ENCODE measurements at regions not wholly inside any gene's neighbourhood (a gene's known extent, or its start where the extent isn't known, plus 50 kb on each side); places are given as distances from the start of the nearest gene placed in this dataset.
"Not testable (repeated sequence)": the region's sequence is repeated elsewhere in the genome, so short reads cannot be mapped to it uniquely, and the experiment has no call there.

DNA sequence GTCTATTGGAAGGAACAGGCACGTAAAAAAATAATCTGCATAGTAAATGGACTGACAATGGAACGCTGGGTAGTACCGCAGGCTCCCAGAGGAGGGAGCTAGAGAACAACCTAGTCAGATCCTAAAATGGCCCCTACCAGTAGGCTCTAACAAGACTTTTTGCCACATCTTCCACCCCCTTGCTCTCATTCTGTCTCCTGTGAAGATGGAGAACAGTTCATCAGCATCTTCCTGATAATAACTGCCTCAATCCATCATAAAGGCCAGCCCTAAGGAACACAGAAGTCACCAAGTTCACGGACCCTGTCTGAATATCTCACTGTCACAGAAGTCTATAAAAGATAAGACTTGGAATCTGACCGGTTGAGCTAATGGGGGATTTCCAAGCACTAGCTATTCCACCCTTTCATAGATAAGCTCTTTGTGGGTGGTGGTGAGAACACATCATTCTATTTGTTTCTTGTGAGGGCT, 133.4 kb downstream of the SLC1A3 start:
- peak; percentile 87 for DNase-seq

DNA sequence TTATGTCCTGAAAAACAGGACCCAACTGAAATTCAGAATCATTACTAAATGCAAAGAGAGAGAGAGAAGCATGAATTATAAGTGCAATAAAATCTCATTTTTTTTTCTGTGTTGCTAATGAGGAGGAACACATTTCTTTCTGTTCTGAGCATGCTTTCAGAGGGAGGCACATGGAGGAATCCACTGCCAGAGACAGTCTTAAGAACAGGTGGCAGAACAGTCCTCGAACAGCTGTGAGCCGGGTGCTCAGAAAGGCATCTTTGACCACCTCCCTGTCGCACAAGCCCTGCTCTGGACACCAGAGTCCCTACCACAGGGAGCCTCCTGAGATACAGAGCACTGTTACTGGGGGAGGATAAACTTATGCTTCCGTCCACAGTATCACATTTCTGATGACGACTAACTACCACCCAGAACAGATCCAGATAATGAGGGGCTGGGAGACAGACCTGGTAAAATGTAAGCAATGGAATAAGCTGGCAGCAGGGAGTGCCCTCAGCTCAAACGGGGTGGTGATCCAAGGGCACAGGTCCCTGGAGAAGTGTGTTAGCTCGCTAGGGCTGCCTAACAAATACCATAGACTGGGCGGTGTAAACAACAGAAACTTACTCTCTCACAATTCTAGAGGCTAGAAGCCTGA, 134.0 kb downstream of the SLC1A3 start:
- no peak for DNase-seq

DNA sequence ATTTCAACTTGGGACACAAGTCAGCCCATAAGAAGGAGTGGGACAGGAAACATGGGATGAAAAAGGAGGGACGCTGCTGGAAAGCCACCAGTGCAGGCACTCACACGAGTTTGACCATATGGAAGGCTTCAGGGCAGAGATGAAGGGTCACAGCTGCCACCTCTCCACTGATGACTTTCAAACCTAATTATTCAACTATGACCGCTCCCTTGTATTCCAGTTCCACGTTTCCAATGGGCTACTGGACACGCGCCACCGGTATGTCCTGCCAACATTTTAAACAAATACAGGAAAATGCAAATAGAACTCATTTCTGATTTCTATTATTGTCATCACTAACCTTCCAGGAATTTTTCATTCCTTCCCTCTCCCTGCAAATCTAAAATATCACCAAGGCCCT, 134.7 kb downstream of the SLC1A3 start:
- no peak for DNase-seq

DNA sequence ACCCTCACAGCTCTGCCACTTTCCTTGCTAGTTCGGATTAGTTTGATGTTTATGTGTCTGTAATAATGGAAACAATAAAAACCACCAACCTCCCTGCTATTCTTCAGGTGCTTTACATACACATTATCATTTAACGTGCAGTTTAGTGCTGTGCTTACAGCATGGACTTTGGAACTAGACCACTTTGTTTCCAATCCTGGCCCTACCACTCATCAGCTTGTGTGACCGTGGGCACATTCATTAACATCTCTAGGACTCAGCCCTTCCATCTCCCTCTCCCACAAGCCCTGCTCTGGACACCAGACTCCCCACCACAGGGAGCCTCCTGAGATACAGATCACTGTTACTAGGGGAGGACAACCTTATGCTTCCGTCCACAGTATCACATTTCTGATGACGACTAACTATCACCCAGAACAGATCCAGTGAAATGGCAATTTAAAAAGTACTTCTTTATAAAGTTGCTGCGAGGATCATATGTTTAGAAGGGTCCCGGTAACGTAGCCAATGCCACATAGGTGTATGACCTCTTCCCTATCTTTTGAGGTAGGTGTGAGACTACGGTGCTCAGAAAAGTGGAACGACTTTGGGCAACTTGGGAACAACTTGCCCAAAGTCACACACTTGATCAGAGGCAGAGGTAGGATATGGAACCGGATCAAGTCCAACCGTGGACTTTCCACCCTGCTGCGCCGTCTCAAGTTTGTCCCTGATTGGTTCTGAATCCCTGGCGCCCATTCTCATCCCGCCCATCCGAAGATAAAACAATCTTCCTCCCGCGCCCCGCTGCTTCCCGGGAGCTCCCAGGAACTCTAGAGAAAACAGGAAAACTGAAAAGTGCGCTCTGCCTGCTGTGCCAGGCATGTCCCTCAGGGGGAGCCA, 132.4 kb upstream of the NIPBL start:
- DNase-seq: no peak

DNA sequence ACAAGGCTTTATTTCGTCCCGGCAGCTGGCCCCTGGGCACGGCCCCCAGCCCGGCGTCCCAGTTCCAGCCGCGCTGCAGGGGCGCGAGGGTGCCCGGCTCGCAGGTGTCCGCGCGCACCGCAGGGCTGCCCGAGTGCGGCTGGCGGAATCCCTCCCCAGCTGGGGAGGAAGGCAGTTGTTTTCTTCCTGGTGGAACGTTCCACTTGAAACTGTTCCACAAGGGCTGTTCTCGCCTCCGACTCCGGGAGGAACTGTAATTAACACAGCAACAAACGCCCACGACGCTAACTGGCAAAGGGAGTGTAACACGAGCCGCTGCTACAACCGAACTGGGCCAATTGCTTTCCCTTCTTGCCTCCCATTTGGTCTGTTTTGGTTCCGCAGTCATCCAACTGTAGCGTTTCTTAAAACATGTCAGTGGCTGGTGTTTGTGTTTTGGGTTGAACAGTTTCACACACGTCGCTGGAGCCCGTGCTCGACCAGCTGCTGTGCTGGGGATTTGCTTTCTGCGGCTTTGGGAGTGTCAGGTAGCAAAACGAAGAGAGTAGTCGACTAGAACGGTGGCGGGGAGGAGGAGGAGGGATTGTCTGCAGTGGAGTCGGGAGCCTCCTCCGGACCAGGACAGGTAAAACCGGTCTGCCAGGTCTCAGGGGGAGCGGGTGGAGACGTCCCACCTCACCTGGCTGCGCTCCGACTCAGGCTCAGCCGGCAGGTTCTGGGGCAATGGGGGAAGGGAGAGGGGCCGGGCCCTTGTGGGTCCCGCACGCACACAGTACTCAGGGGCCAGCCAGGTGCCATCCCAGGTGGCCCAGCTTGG, 131.6 kb upstream of the NIPBL start:
- DNase-seq: peak; percentile 42

DNA sequence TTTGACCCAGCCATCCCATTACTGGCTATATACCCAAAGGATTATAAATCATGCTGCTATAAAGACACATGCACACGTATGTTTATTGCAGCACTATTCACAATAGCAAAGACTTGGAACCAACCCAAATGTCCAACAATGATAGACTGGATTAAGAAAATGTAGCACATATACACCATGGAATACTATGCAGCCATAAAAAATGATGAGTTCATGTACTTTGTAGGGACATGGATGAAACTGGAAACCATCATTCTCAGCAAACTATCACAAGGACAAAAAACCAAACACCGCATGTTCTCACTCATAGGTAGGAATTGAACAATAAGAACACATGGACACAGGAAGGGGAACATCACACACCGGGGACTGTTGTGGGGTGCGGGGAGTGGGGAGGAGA, 128.8 kb upstream of the NIPBL start:
- not testable (repeated sequence) for DNase-seq

DNA sequence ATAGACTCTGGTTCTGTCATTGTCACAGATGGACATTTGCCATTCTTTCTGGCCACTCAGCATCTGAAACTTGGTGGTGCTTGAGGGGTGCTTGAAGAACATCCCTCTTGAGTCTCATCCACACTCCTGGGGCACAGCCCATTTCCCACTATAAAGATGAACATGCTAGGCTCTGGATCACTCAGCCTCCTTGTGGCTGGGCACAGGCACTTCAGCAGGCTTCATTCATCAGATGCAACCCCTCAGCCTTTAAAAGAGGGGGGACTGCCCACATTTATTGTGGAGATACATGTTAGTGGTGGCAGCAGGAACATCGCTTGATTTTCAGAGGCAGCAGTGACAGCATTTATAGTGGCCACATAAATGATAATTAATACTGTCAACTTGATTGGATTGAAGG, 124.7 kb upstream of the NIPBL start:
- no peak for DNase-seq

DNA sequence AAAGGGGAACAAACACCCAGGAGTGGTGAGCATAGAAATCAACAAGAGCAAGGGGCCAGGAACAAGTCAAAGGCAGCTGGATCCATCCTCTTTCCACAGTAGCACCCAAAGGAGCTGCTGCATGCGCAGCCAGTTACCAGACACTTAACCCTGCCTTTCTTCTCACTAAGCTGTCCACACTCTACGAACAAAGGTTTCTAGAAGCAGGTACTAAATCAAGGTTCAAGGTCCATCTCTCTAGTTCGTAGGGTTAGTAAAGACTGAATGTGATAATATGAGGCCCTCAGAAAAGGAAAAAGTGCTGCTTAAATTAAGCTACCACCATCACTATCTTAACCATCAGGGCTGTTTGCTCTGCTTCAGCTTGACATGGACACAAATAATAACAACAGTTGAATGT, 121.2 kb upstream of the NIPBL start:
- no peak for DNase-seq

DNA sequence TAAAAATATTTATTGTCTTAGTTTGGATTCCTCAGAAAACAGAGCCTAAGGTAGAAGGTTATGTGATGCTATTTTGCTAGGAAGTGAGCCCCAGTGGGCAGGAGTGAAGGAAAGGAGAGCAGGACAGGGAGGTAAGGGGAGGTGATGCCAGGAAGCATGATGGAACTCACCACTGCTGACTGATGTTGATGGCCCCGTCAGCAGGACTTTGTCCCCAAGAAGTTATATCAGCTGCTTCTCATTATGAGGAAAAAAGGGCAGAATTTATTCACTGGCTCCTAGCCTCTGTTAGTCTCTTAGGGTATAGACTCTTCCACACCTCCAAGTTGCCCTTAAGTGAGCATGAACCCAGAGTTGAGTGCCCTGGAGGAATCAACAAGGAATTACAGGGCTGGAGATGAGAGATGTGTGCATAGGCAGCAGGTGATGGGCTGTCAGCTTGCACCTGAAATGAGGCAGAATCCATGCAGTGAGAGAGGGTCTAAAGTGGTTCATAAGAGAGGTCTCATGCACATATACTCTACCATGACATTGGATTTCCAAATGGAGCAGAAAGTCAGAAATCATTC, 120.6 kb upstream of the NIPBL start:
- DNase-seq: no peak

DNA sequence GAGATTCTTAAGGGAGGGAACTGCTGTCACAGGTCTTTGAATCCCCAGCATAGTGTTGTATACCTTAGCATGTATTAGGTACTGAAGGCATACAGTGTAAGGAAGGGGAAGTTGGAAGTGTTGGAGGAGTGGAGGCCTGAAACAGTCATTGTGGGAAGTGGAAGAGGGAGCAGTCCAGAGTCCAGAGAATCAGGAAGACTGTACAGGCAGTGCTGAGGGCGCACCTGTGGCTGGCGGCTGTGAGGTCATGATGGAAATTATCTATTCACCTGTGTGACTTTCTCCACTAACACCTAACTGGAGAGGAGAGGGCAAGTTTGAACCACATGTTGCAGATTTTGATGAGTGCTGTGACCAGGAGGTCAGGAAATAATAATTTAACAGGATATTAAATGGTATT, 119.7 kb upstream of the NIPBL start:
- no peak for DNase-seq

DNA sequence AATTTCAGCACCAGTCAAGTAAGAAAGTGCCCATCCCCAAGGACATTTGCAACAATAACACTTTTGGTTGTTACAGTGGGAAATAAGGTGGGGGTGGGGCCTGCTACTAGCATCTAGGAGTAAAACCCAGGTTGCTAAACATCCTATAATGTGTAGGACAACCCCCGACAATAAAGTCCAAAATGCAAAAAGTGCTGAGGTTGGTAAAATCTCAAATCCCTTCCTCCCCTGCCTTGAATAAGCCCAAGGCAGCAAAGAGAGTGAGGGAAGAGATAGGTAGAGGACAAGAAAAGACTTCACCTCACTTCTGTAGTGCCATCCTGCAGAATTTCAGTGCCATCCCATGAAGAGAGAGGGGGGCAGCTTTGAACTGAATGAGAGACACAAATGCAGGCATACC, 117.5 kb upstream of the NIPBL start:
- DNase-seq: no peak

DNA sequence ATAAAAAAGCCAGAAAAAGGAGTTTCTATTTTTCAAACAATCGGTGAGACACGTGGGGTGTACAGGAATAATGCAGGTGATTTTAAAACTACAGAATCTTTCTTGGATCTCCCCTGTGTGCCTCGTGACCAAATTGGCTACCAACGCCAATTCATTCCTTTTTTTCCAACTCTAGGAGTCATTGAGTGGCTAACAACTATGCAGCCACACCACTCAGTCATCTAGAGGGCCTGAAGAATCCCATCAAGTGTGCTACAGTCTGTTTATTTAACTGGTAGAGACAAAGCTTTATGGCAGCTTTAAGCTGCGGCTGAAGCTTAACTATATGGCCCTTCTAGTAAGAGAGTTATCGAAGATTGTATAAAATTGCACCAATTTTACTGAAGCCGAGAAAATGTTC, 113.1 kb upstream of the NIPBL start:
- no peak for DNase-seq

DNA sequence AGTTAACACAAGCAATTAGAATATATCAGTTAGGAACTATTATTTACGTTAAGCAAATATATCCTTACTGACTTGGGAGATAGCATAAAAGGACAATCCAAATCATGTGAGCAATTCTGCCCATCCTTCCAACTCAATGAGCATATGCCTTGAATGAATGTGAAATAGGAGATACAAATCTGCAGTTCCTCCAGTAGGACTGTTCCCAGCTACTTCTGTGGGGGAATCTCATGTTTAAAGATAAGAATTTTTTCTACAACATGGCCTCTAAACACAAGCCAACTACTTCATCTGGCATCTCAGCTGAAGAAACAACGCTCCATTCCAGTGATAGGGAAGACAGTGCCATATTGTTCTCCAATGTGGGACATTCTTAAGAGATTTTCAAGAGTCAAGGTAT, 110.7 kb upstream of the NIPBL start:
- no peak for DNase-seq

DNA sequence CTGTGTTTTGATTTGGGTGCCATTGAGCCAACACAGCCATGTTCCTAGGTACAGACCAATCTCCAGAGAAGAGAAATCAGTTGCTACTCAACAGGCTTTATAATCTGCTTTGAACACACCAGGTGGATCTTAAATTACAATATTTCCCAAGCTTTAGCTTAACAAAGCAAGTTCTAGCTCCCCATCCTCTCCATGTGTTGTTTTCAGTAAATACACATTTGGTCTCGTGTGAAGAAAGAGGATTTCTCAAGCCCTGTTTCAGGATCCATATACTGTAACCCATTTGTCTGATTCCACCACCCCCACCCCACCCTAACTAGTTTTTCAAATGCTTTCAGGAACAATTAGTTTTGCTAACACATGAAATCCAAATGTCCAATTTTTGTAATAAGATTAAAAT, 109.6 kb upstream of the NIPBL start:
- DNase-seq: no peak

DNA sequence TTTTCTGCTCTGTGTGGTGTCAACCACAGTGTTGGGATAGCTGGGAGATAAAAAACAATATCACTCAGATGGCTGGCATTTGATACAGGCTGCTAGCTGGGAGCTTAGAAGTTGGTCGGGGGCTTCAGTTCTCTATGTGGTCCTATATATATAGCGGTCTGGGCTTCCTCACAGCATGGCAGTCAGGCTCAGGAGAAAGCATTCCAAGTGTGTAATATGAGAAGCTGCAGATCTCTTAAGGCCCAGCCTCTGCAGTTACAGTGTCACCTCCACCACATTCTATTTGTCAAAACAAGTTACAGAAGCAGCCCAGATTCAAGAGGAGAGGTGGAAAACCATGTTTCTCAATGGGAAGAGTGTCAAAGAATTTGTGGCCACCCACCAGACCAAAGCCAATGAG, 108.1 kb upstream of the NIPBL start:
- DNase-seq: no peak

DNA sequence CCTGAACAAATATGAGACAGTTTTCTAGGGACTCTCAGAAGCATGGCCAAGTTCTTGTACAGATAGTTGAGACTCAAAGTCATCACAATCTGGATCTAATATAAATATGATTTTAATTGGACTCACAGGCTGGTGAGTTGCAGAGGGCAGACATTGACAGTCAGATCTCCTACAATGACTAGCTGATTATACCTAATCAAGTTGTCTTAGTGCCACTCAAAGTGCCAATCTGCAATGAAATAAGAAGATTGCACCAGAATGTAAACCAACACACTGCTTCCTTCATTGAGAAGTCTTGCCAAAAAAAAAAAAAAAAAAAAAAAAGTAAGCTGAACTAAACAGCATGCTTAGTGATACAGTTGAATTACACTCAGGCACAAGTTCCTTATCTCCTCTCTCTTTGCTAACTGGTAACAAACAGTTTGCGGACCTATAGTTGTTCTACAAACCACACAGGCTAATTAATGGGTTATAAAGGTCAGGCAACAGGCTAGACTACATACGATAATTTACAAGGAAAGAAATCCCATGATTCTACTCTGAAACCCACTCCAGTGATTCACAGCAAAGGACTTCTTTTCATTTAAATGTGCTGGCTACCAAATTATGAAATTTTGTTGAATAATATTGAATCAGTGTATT, 107.3 kb upstream of the NIPBL start:
- no peak for DNase-seq

DNA sequence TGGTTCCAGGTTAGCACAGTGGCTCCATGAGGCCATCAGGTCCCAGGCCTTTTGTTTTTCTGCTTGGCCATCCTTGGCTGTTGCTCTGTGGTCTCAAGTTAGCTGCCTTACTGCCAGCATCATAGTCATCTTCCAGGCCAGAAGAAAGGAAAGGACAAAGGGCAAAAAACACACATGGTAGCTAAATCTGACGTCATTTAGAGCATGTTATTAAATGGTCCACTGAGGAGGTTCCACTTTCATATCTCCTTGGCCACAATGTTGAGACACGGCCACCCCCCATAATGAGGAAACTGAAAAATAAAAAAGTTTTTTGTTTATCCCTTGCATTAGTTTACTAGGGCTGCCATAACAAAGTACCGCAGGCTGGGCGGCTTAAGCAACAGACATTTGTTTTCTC, 106.4 kb upstream of the NIPBL start:
- DNase-seq: no peak

DNA sequence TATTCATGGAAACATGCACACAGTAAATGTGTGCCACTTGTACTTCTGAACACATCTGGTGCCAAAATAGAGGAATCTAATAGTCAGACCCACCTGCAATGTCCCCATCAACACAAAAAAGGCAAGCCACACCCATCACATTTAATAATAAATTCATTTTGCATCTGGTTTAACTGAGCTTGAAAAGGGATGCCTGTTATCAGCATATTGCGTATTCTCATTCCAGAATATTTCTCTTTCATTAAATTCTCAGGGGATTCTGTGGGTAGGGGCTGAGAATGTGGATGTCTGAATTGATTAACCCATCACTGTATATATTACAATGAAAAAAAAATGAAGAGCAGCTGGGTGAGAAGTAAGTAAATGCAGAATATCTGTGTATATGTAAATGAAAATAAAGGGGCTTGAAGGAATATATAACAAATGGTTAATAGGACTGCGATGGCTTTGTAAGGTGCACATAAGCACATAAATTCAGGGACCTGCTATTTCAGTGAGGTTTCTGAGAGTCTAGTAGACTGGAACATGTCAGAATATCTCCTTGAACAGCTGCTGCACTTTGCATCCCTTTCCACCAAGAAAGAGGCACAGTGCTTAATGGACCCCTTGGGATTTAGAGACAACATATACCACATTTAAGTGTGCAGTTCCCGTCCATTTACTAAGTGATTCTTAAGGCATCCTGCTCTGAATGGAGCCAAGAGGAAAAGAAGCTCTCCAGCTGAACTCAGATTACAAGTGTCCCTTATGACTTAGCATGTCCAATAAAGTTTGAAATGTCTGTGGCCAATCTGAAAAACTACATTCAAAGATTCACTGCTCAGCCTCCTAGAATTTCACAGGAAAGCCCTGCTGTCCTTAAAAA, 104.1 kb upstream of the NIPBL start:
- no peak for DNase-seq

DNA sequence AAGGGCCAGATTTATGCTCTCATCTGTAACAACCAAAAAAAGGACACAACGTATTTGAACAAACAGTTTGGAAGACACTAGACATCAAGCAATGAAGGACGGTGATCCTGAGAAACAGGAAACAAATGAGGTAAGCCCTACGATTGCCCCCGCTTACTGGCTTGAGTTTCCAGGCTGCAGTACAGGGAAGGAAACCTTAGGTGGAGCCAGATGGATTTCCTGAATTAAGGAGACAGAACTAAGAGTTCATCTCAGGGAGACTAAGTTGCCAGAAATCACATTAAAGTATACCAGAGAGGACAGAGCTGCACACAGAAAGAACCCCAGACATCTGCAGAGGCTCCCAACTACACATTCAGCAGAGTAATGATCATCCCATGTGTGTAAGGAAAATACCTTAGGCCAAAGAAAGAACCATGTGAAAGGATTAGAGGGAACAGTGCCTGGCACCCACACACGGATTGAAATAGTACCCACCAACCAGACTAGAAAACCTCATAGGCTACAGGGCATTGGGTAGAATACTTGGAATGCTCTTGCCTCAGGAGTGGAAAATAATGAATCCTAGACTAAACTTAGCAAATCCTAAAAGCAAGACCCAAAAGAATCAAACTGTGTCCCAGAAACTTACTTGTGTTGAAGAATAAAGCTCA, 99.3 kb upstream of the NIPBL start:
- no peak for DNase-seq

DNA sequence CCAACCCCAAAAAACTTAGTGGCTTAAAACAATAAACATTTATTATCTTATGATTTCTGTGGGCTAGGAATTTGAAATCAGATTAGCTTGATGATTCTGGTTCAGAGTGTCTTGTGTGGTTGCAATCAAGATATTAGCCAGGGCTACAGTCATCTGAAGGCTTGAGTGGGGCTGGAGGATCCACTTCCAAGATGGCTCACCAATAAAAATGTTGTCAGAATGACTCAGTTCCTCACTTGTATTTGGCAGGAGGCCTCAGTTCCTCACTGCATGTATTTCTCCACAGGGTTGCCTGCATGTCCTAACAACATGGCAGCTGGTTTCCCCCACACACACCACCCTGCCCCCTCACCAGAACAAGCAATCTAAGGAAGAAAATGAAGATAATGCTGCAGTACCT, 98.2 kb upstream of the NIPBL start:
- no peak for DNase-seq

DNA sequence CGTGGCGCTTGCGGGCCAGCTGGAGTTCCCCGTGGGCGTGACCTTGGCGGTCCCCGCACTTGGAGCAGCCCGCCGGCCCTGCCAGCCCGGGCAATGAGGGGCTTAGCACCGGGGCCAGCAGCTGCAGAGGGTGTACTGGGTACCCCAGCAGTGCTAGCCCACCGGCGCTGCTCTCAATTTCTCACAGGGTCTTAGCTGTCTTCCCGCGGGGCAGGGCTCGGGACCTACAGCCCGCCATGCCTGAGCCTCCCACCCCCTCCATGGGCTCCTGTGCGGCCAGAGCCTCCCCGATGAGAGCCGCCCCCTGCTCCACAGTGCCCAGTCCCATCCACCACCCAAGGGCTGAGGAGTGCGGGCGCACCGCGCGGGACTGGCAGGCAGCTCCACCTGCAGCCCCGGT, 94.0 kb upstream of the NIPBL start:
- DNase-seq: not testable (repeated sequence)
